Activated B cell treated with CpG ODN at 0.5 μM for 24 hours (primary cell): ENCODE measurements at regions not wholly inside any gene's neighbourhood (a gene's known extent, or its start where the extent isn't known, plus 50 kb on each side); places are given as distances from the start of the nearest gene placed in this dataset.

Experiments
- ATAC-seq: fragments of 200-7000 bp; cut with Tn5 transposase; one replicate; pipeline ENCODE4 v1.10.0; 2021; ENCODE audit warnings: low read depth, mild to moderate bottlenecking, moderate library complexity
- CTCF ChIA-PET: fragments of 350-600 bp; sonication (Branson Sonifier 250); formaldehyde crosslinking; loops from one replicate; lab custom pipeline; 2021; ENCODE audit warnings: antibody characterized with exemption; lab: Charles Lee
- POLR2A ChIA-PET: fragments of 350-600 bp; sonication (Branson Sonifier 250); formaldehyde crosslinking; loops from one replicate; lab custom pipeline; 2021; ENCODE audit warnings: antibody characterized with exemption; lab: Charles Lee
- DNase-seq: peaks from one replicate; pipeline ENCODE4 v3.0.0; 2022
- H3K27ac Mint-ChIP-seq: one replicate; pipeline ENCODE4 v1.8.0; 2020; ENCODE audit warnings: mixed read lengths
- H3K27me3 Mint-ChIP-seq: one replicate; pipeline ENCODE4 v1.8.0; 2021; ENCODE audit warnings: mixed read lengths
- H3K36me3 Mint-ChIP-seq: one replicate; pipeline ENCODE4 v1.8.0; 2021; ENCODE audit warnings: low read depth, mixed read lengths
- H3K4me1 Mint-ChIP-seq: one replicate; pipeline ENCODE4 v1.8.0; 2021; ENCODE audit warnings: mixed read lengths
- H3K4me3 Mint-ChIP-seq: one replicate; pipeline ENCODE4 v1.8.0; 2020; ENCODE audit warnings: mild to moderate bottlenecking, mixed read lengths
- H3K9me3 Mint-ChIP-seq: one replicate; pipeline ENCODE4 v1.8.0; 2020; ENCODE audit warnings: mixed read lengths
- intact Hi-C: fragments of 100-400 bp; cut with micrococcal nuclease; formaldehyde crosslinking; loops from one replicate; pipeline ENCODE4 v1.15.1; 2024
- TF ChIP-seq, protein P1 (sequence below): fragments of 200-600 bp; IDR thresholded peaks from one replicate; pipeline ENCODE4 v1.8.0; 2022; ENCODE audit warnings: antibody characterized with exemption, mild to moderate bottlenecking

- no peaks in the 10 kb centered on the region for H3K27me3 Mint-ChIP-seq
- H3K36me3 Mint-ChIP-seq = no peaks in the 10 kb centered on the region
- H3K4me3 Mint-ChIP-seq = no peak overlapping the region
- no peak overlapping the region for H3K27ac Mint-ChIP-seq
- intact Hi-C loops = no loop called here
- CTCF ChIA-PET = no interaction called here
- no peak for ATAC-seq
- peaks cover 4% of the 10 kb centered on the region for H3K9me3 Mint-ChIP-seq
- TF ChIP-seq, protein P1, sequence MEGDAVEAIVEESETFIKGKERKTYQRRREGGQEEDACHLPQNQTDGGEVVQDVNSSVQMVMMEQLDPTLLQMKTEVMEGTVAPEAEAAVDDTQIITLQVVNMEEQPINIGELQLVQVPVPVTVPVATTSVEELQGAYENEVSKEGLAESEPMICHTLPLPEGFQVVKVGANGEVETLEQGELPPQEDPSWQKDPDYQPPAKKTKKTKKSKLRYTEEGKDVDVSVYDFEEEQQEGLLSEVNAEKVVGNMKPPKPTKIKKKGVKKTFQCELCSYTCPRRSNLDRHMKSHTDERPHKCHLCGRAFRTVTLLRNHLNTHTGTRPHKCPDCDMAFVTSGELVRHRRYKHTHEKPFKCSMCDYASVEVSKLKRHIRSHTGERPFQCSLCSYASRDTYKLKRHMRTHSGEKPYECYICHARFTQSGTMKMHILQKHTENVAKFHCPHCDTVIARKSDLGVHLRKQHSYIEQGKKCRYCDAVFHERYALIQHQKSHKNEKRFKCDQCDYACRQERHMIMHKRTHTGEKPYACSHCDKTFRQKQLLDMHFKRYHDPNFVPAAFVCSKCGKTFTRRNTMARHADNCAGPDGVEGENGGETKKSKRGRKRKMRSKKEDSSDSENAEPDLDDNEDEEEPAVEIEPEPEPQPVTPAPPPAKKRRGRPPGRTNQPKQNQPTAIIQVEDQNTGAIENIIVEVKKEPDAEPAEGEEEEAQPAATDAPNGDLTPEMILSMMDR = no peak
- POLR2A ChIA-PET = no interaction called here
- no peaks in the 10 kb centered on the region for H3K4me1 Mint-ChIP-seq
- DNase-seq = no peak
Measured at GRCh38 chr9:100856238-100856637, 172.3 kb upstream of the PLPPR1 start.

DNA sequence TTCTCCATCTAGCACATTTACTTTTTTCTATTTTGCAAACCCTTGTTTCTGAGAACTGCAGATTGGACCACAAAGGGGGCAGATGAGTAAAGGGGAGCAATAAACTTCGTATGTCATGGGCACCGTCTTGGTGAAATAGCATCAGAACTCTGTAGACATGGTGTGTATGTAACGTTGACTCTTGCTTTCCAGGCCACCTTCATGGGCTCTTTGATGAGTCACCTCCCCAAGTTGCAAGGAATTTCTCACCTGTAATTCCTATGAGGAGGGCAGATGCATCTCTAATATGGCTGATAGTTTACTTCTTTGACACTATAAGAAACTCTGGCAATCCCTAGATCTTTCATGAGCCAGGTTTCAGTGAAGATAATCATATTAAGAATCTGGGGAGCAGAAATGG lies 163.4 kb upstream of the PLPPR1 start:
- Mint-ChIP-seq H3K27me3 (no peaks in the 10 kb centered on the region), H3K36me3 (no peaks in the 10 kb centered on the region), H3K4me1 (no peaks in the 10 kb centered on the region), H3K4me3 (no peak overlapping the region), H3K27ac (no peak overlapping the region), H3K9me3 (peaks cover 3% of the 10 kb centered on the region)
- ChIA-PET CTCF (no interaction called here), POLR2A (no interaction called here)
- intact Hi-C loops = no loop called here
- no peak for ATAC-seq
- TF ChIP-seq, protein P1 = no peak
- no peak for DNase-seq

DNA sequence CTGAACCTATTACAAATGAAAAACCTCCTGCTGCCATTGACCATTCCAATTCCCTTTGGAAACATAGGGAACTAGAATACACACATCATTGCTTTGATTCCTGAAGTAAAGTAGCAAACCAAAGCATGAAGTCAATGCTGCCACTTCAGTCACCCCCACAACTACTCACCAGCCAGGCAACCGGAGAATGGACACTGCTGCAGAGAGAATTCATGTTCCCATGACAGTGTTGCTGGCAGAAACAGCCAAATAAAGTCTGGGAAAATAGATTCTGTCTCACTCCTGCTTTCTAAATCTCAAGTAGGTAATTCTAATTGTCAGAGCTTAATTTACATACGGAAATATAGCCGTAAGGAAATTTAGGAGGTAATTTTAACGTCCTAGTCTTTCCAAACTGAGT lies 162.9 kb upstream of the PLPPR1 start:
- no peak for ATAC-seq
- Mint-ChIP-seq H3K4me1 (no peaks in the 10 kb centered on the region), H3K4me3 (no peak overlapping the region), H3K9me3 (peaks cover 3% of the 10 kb centered on the region), H3K36me3 (no peaks in the 10 kb centered on the region), H3K27me3 (no peaks in the 10 kb centered on the region), H3K27ac (no peak overlapping the region)
- ChIA-PET CTCF (no interaction called here), POLR2A (no interaction called here)
- intact Hi-C loops = no loop called here
- no peak for DNase-seq
- TF ChIP-seq, protein P1 = no peak

DNA sequence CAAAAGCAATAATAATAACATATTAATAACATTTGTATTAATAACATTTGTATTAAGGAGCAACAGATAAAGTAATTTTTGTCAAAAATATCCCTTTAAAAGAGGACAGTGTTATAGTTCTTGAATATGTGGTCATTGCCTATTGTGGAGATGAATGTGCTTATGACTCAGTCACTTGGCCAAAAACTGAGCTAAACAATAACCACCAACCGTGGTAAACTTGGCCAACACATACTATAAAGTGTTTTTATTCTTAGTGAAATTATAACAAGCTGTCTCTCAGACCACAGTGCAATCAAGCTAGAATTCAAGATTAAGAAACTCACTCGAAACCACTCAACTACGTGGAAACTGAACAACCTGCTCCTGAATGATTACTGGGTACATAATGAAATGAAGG lies 159.2 kb upstream of the PLPPR1 start:
- ChIA-PET CTCF (no interaction called here), POLR2A (no interaction called here)
- ATAC-seq = no peak
- H3K27ac Mint-ChIP-seq = no peak overlapping the region
- intact Hi-C loops = no loop called here
- H3K4me3 Mint-ChIP-seq = no peak overlapping the region
- no peaks in the 10 kb centered on the region for H3K27me3 Mint-ChIP-seq
- TF ChIP-seq, protein P1 = no peak
- no peaks in the 10 kb centered on the region for H3K4me1 Mint-ChIP-seq
- H3K36me3 Mint-ChIP-seq = no peaks in the 10 kb centered on the region
- peaks cover 2% of the 10 kb centered on the region for H3K9me3 Mint-ChIP-seq
- DNase-seq = no peak

DNA sequence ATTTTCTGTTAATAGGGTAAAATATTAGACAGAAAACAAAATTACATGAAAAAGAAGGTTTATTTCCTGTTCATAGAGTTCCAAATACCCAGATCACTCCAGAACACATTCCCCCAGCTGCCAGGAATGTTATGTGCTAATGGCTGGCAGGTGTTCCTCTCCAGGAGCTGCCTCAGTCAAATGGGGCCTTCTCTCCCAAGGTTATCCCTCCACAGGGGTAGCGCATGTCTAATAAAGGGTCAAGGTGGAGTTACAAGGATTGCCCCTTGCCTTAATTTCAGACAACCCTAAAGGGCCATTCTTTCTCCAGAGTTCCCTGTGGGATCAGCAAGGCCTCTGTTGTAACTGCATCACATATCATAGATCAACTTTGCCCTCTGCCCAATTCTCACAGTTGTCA lies 148.6 kb upstream of the PLPPR1 start:
- Mint-ChIP-seq H3K27ac (no peak overlapping the region), H3K9me3 (no peaks in the 10 kb centered on the region), H3K27me3 (no peaks in the 10 kb centered on the region), H3K36me3 (no peaks in the 10 kb centered on the region), H3K4me1 (no peaks in the 10 kb centered on the region), H3K4me3 (no peak overlapping the region)
- ATAC-seq (no peak), DNase-seq (no peak)
- ChIA-PET POLR2A (no interaction called here), CTCF (no interaction called here)
- intact Hi-C loops = no loop called here
- TF ChIP-seq, protein P1 = no peak
